ENCODE measurements at regions not wholly inside any gene's neighbourhood (a gene's known extent, or its start where the extent isn't known, plus 50 kb on each side); places are given as distances from the start of the nearest gene placed in this dataset.

DNA sequence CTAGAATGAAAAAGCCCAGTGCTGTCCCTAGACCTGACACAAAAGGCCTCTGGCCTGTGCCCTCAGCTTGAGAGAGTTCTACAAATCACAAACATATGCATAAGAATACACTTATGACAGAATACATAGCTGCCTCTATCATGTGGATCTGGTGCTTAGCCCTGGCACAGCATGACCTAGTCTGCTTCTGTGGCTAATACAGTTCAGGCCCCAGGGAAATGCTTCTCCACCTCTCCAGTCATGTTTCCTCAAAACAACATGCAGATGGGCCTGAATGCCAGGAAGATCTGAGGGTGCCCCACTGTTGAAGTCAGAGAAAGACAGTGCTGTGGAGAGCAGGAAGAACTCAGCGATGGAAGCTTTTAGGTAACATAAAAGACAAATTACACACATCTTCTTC is 231.9 kb upstream of the SALL1 start:
- TF ChIP-seq POLR2AphosphoS5 (IDR thresholded peaks at IDR 0.05; ENCODE audit: borderline replicate concordance, low read depth, low read length) (no peak), EZH2 (IDR thresholded peaks at IDR 0.05) (no peak)

Measured in SK-N-MC (cell line).